ENCODE measurements at regions not wholly inside any gene's neighbourhood (a gene's known extent, or its start where the extent isn't known, plus 50 kb on each side); places are given as distances from the start of the nearest gene placed in this dataset.

GRCh38 chr1:178639326-178639725 lies 85.7 kb upstream of the RALGPS2 start:
- Mint-ChIP-seq H3K4me1 (no peaks in the 10 kb centered on the region), H3K27me3 (no peaks in the 10 kb centered on the region), H3K27ac (no peak overlapping the region), H3K36me3 (no peaks in the 10 kb centered on the region), H3K4me3 (no peak overlapping the region), H3K9me3 (ENCODE audit: low read depth) (no peaks in the 10 kb centered on the region)
- CTCF ChIA-PET: no interaction called here
- ATAC-seq (no peak), DNase-seq (no peak)

- Mint-ChIP-seq H3K27me3 (peaks cover 5% of the 10 kb centered on the region), H3K4me3 (no peak overlapping the region), H3K27ac (no peak overlapping the region), H3K36me3 (no peaks in the 10 kb centered on the region), H3K4me1 (no peaks in the 10 kb centered on the region), H3K9me3 (ENCODE audit: low read depth) (no peaks in the 10 kb centered on the region)
- DNase-seq (no peak), ATAC-seq (no peak)
- CTCF ChIA-PET: no interaction called here
These were observed 82.8 kb upstream of the RALGPS2 start for GRCh38 chr1:178642282-178642681.

GRCh38 chr1:178643349-178643748 lies 81.7 kb upstream of the RALGPS2 start:
- H3K9me3 Mint-ChIP-seq (ENCODE audit: low read depth): no peaks in the 10 kb centered on the region
- DNase-seq (no peak), ATAC-seq (no peak)
- CTCF ChIA-PET: no interaction called here
- no peaks in the 10 kb centered on the region for H3K4me1 Mint-ChIP-seq
- H3K27ac Mint-ChIP-seq: no peak overlapping the region
- H3K4me3 Mint-ChIP-seq: no peak overlapping the region
- H3K36me3 Mint-ChIP-seq: no peaks in the 10 kb centered on the region
- H3K27me3 Mint-ChIP-seq: peaks cover 5% of the 10 kb centered on the region

- CTCF ChIA-PET: no interaction called here
These were observed 81.2 kb upstream of the RALGPS2 start for GRCh38 chr1:178643831-178644230.

GRCh38 chr1:178644308-178645120 lies 80.5 kb upstream of the RALGPS2 start:
- no peak overlapping the region for H3K4me3 Mint-ChIP-seq
- H3K9me3 Mint-ChIP-seq (ENCODE audit: low read depth): no peaks in the 10 kb centered on the region
- H3K27ac Mint-ChIP-seq: no peak overlapping the region
- ATAC-seq (no peak), DNase-seq (no peak)
- H3K4me1 Mint-ChIP-seq: no peaks in the 10 kb centered on the region
- H3K27me3 Mint-ChIP-seq: peaks cover 5% of the 10 kb centered on the region
- CTCF ChIA-PET: no interaction called here
- no peaks in the 10 kb centered on the region for H3K36me3 Mint-ChIP-seq

More at GRCh38 chr1:178643831-178644230, 81.2 kb upstream of the RALGPS2 start:
- Mint-ChIP-seq H3K27ac (no peak overlapping the region), H3K27me3 (peaks cover 5% of the 10 kb centered on the region), H3K36me3 (no peaks in the 10 kb centered on the region), H3K9me3 (ENCODE audit: low read depth) (no peaks in the 10 kb centered on the region), H3K4me3 (no peak overlapping the region), H3K4me1 (no peaks in the 10 kb centered on the region)
- no peak for DNase-seq
- no peak for ATAC-seq

GRCh38 chr1:178645157-178645807 lies 79.8 kb upstream of the RALGPS2 start:
- H3K27me3 Mint-ChIP-seq: peaks cover 5% of the 10 kb centered on the region
- H3K36me3 Mint-ChIP-seq: no peaks in the 10 kb centered on the region
- ATAC-seq (no peak), DNase-seq (no peak)
- no peak overlapping the region for H3K4me3 Mint-ChIP-seq
- H3K27ac Mint-ChIP-seq: no peak overlapping the region
- no peaks in the 10 kb centered on the region for H3K4me1 Mint-ChIP-seq
- CTCF ChIA-PET: no interaction called here
- no peaks in the 10 kb centered on the region for H3K9me3 Mint-ChIP-seq (ENCODE audit: low read depth)

- Mint-ChIP-seq H3K36me3 (no peaks in the 10 kb centered on the region), H3K27ac (no peak overlapping the region)
These were observed 79.2 kb upstream of the RALGPS2 start for GRCh38 chr1:178645808-178646200.

GRCh38 chr1:178646821-178647220 lies 78.2 kb upstream of the RALGPS2 start:
- peaks cover 5% of the 10 kb centered on the region for H3K27me3 Mint-ChIP-seq

More at GRCh38 chr1:178645808-178646200, 79.2 kb upstream of the RALGPS2 start:
- Mint-ChIP-seq H3K4me3 (no peak overlapping the region), H3K27me3 (peaks cover 5% of the 10 kb centered on the region), H3K9me3 (ENCODE audit: low read depth) (no peaks in the 10 kb centered on the region), H3K4me1 (no peaks in the 10 kb centered on the region)
- ATAC-seq (no peak), DNase-seq (no peak)
- CTCF ChIA-PET: no interaction called here

GRCh38 chr1:178648151-178648550 lies 76.9 kb upstream of the RALGPS2 start:
- H3K27me3 Mint-ChIP-seq: peaks cover 5% of the 10 kb centered on the region
- CTCF ChIA-PET: no interaction called here
- H3K9me3 Mint-ChIP-seq (ENCODE audit: low read depth): no peaks in the 10 kb centered on the region
- DNase-seq (no peak), ATAC-seq (no peak)
- no peak overlapping the region for H3K4me3 Mint-ChIP-seq
- H3K36me3 Mint-ChIP-seq: no peaks in the 10 kb centered on the region
- H3K27ac Mint-ChIP-seq: no peak overlapping the region
- H3K4me1 Mint-ChIP-seq: no peaks in the 10 kb centered on the region

More at GRCh38 chr1:178646821-178647220, 78.2 kb upstream of the RALGPS2 start:
- Mint-ChIP-seq H3K4me3 (no peak overlapping the region), H3K4me1 (no peaks in the 10 kb centered on the region), H3K36me3 (no peaks in the 10 kb centered on the region), H3K27ac (no peak overlapping the region), H3K9me3 (ENCODE audit: low read depth) (no peaks in the 10 kb centered on the region)
- CTCF ChIA-PET: no interaction called here
- DNase-seq: no peak
- no peak for ATAC-seq

- no peak overlapping the region for H3K27ac Mint-ChIP-seq
- CTCF ChIA-PET: no interaction called here
- DNase-seq: no peak
- H3K27me3 Mint-ChIP-seq: peaks cover 5% of the 10 kb centered on the region
- ATAC-seq: no peak
- H3K4me3 Mint-ChIP-seq: no peak overlapping the region
- H3K4me1 Mint-ChIP-seq: no peaks in the 10 kb centered on the region
- no peaks in the 10 kb centered on the region for H3K36me3 Mint-ChIP-seq
- no peaks in the 10 kb centered on the region for H3K9me3 Mint-ChIP-seq (ENCODE audit: low read depth)
These were observed 75.3 kb upstream of the RALGPS2 start for GRCh38 chr1:178649582-178650350.

- DNase-seq: no peak
- no peak for ATAC-seq
- no peaks in the 10 kb centered on the region for H3K36me3 Mint-ChIP-seq
- no peak overlapping the region for H3K4me3 Mint-ChIP-seq
- no peaks in the 10 kb centered on the region for H3K9me3 Mint-ChIP-seq (ENCODE audit: low read depth)
- H3K27ac Mint-ChIP-seq: no peak overlapping the region
- peaks cover 7% of the 10 kb centered on the region for H3K27me3 Mint-ChIP-seq
- H3K4me1 Mint-ChIP-seq: no peaks in the 10 kb centered on the region
- CTCF ChIA-PET: no interaction called here
These were observed 74.0 kb upstream of the RALGPS2 start for GRCh38 chr1:178650934-178651511.

- Mint-ChIP-seq H3K4me1 (no peaks in the 10 kb centered on the region), H3K27me3 (peaks cover 5% of the 10 kb centered on the region), H3K4me3 (no peak overlapping the region), H3K27ac (no peak overlapping the region), H3K9me3 (ENCODE audit: low read depth) (no peaks in the 10 kb centered on the region), H3K36me3 (no peaks in the 10 kb centered on the region)
- CTCF ChIA-PET: no interaction called here
- DNase-seq (no peak), ATAC-seq (no peak)
These were observed 73.3 kb upstream of the RALGPS2 start for GRCh38 chr1:178651742-178652141.
